HUES64 (cell line): ENCODE measurements at regions not wholly inside any gene's neighbourhood (a gene's known extent, or its start where the extent isn't known, plus 50 kb on each side); places are given as distances from the start of the nearest gene placed in this dataset.

Experiments
- H3K27ac ChIP-seq: 2 replicates; pipeline ENCODE4 v1.7.0; 2013; ENCODE audit warnings: low read depth, low read length, inconsistent platforms
- H3K27me3 ChIP-seq: 2 replicates; pipeline ENCODE4 v1.6.1; 2013; ENCODE audit warnings: mild to moderate bottlenecking, low read length; ENCODE audit not compliant: insufficient read depth
- H3K36me3 ChIP-seq: 2 replicates; pipeline ENCODE4 v1.6.1; 2013; ENCODE audit warnings: mild to moderate bottlenecking, low read length; ENCODE audit not compliant: insufficient read depth
- H3K4me1 ChIP-seq: 2 replicates; pipeline ENCODE4 v1.6.1; 2013; ENCODE audit warnings: mild to moderate bottlenecking, low read length, moderate library complexity; ENCODE audit not compliant: insufficient read depth
- H3K4me3 ChIP-seq: 2 replicates; pipeline ENCODE4 v1.5.1; 2013; ENCODE audit warnings: mild to moderate bottlenecking, low read length, moderate library complexity
- H3K9ac ChIP-seq: 2 replicates; pipeline ENCODE4 v1.6.1; 2013; ENCODE audit warnings: mild to moderate bottlenecking, low read depth, low read length
- H3K9me3 ChIP-seq: 2 replicates; pipeline ENCODE4 v1.6.1; 2013; ENCODE audit warnings: low read depth, low read length; ENCODE audit not compliant: insufficient read depth
- WGBS: fragments of 150-250, 120-280 bp; methylation state at CpG from one replicate; pipeline ENCODE4 v1.1.7; 2013; ENCODE audit warnings: missing lambda C conversion rate; 5-methylcytosine and 5-hydroxymethylcytosine counted together

GRCh38 chr16:6266703-6267102 lies 1065.9 kb upstream of the RBFOX1 start:
- H3K36me3 ChIP-seq = no peaks in the 10 kb centered on the region
- 96% methylated on average over 2 of the region's 2 CpGs for WGBS

GRCh38 chr16:6265968-6266367 lies 1066.7 kb upstream of the RBFOX1 start:
- 97% methylated on average over 4 of the region's 4 CpGs for WGBS
- Histone ChIP-seq H3K27me3 (no peaks in the 10 kb centered on the region), H3K4me3 (no peak overlapping the region), H3K9ac (no peak overlapping the region), H3K27ac (no peak overlapping the region), H3K36me3 (no peaks in the 10 kb centered on the region), H3K4me1 (peaks cover 21% of the 10 kb centered on the region), H3K9me3 (no peaks in the 10 kb centered on the region)

More at GRCh38 chr16:6266703-6267102, 1065.9 kb upstream of the RBFOX1 start:
- Histone ChIP-seq H3K27me3 (no peaks in the 10 kb centered on the region), H3K4me1 (peaks cover 21% of the 10 kb centered on the region), H3K27ac (no peak overlapping the region), H3K4me3 (no peak overlapping the region), H3K9ac (no peak overlapping the region), H3K9me3 (no peaks in the 10 kb centered on the region)

GRCh38 chr16:6258056-6258455 lies 1074.6 kb upstream of the RBFOX1 start:
- Histone ChIP-seq H3K27me3 (no peaks in the 10 kb centered on the region), H3K9me3 (no peaks in the 10 kb centered on the region), H3K36me3 (no peaks in the 10 kb centered on the region), H3K27ac (no peak overlapping the region), H3K9ac (no peak overlapping the region), H3K4me3 (no peak overlapping the region), H3K4me1 (peaks cover 5% of the 10 kb centered on the region; the same call in 1 of the 2 replicates)
- 96% methylated on average over 3 of the region's 3 CpGs for WGBS

- 85% methylated on average over 4 of the region's 4 CpGs for WGBS
- H3K27me3 ChIP-seq = no peaks in the 10 kb centered on the region
- H3K4me3 ChIP-seq = no peak overlapping the region
- H3K27ac ChIP-seq = no peak overlapping the region
- peaks cover 15% of the 10 kb centered on the region for H3K4me1 ChIP-seq
- H3K36me3 ChIP-seq = no peaks in the 10 kb centered on the region
- H3K9me3 ChIP-seq = no peaks in the 10 kb centered on the region
- H3K9ac ChIP-seq = no peak overlapping the region
Observed at GRCh38 chr16:6252541-6252940, 1080.1 kb upstream of the RBFOX1 start.

- Histone ChIP-seq H3K27ac (no peak overlapping the region), H3K4me3 (no peak overlapping the region), H3K27me3 (no peaks in the 10 kb centered on the region), H3K9ac (no peak overlapping the region), H3K9me3 (no peaks in the 10 kb centered on the region), H3K4me1 (peaks cover 15% of the 10 kb centered on the region), H3K36me3 (no peaks in the 10 kb centered on the region)
- 58% methylated on average over 3 of the region's 3 CpGs for WGBS
Observed at GRCh38 chr16:6250511-6250910, 1082.1 kb upstream of the RBFOX1 start.

GRCh38 chr16:6249863-6250262 lies 1082.8 kb upstream of the RBFOX1 start:
- WGBS = 74% methylated on average over 4 of the region's 4 CpGs
- Histone ChIP-seq H3K27ac (no peak overlapping the region), H3K4me1 (peaks cover 15% of the 10 kb centered on the region), H3K27me3 (no peaks in the 10 kb centered on the region), H3K9me3 (no peaks in the 10 kb centered on the region), H3K36me3 (no peaks in the 10 kb centered on the region), H3K4me3 (no peak overlapping the region), H3K9ac (no peak overlapping the region)

- 87% methylated on average over 3 of the region's 4 CpGs for WGBS
- Histone ChIP-seq H3K27me3 (no peaks in the 10 kb centered on the region), H3K4me3 (no peak overlapping the region), H3K36me3 (no peaks in the 10 kb centered on the region), H3K4me1 (peaks cover 10% of the 10 kb centered on the region), H3K9me3 (no peaks in the 10 kb centered on the region), H3K9ac (no peak overlapping the region), H3K27ac (no peak overlapping the region)
Observed at GRCh38 chr16:6248199-6248598, 1084.4 kb upstream of the RBFOX1 start.

- Histone ChIP-seq H3K4me1 (peaks cover 10% of the 10 kb centered on the region), H3K27me3 (no peaks in the 10 kb centered on the region), H3K9ac (no peak overlapping the region), H3K27ac (no peak overlapping the region), H3K36me3 (no peaks in the 10 kb centered on the region), H3K4me3 (no peak overlapping the region), H3K9me3 (no peaks in the 10 kb centered on the region)
- WGBS = 98% methylated on average over 4 of the region's 4 CpGs
Observed at GRCh38 chr16:6247775-6248174, 1084.9 kb upstream of the RBFOX1 start.

- Histone ChIP-seq H3K9ac (no peak overlapping the region), H3K27ac (no peak overlapping the region), H3K9me3 (no peaks in the 10 kb centered on the region), H3K4me1 (peaks cover 10% of the 10 kb centered on the region), H3K27me3 (no peaks in the 10 kb centered on the region), H3K4me3 (no peak overlapping the region), H3K36me3 (no peaks in the 10 kb centered on the region)
- 93% methylated on average over 3 of the region's 3 CpGs for WGBS
Observed at GRCh38 chr16:6247150-6247549, 1085.5 kb upstream of the RBFOX1 start.

GRCh38 chr16:6246266-6246665 lies 1086.4 kb upstream of the RBFOX1 start:
- H3K36me3 ChIP-seq = no peaks in the 10 kb centered on the region
- H3K27ac ChIP-seq = no peak overlapping the region
- H3K4me3 ChIP-seq = no peak overlapping the region
- peaks cover 10% of the 10 kb centered on the region for H3K4me1 ChIP-seq
- no peaks in the 10 kb centered on the region for H3K27me3 ChIP-seq
- H3K9me3 ChIP-seq = no peaks in the 10 kb centered on the region
- H3K9ac ChIP-seq = no peak overlapping the region

- no peak overlapping the region for H3K9ac ChIP-seq
- peaks cover 3% of the 10 kb centered on the region; the same call in 1 of the 2 replicates for H3K9me3 ChIP-seq
- 70% methylated on average over 4 of the region's 4 CpGs for WGBS
- no peaks in the 10 kb centered on the region for H3K27me3 ChIP-seq
- peaks cover 6% of the 10 kb centered on the region; the same call in 1 of the 2 replicates for H3K4me1 ChIP-seq
- no peaks in the 10 kb centered on the region for H3K36me3 ChIP-seq
- H3K4me3 ChIP-seq = no peak overlapping the region
- no peak overlapping the region for H3K27ac ChIP-seq
Observed at GRCh38 chr16:6232056-6232455, 1100.6 kb upstream of the RBFOX1 start.

GRCh38 chr16:6231398-6231797 lies 1101.2 kb upstream of the RBFOX1 start:
- H3K4me1 ChIP-seq = peaks cover 6% of the 10 kb centered on the region; the same call in 1 of the 2 replicates
- no peaks in the 10 kb centered on the region for H3K27me3 ChIP-seq
- H3K9me3 ChIP-seq = peaks cover 3% of the 10 kb centered on the region; the same call in 1 of the 2 replicates
- H3K36me3 ChIP-seq = no peaks in the 10 kb centered on the region
- no peak overlapping the region for H3K4me3 ChIP-seq
- H3K27ac ChIP-seq = no peak overlapping the region
- H3K9ac ChIP-seq = no peak overlapping the region
- 93% methylated on average over 1 of the region's 1 CpG for WGBS
